ENCODE measurements at regions not wholly inside any gene's neighbourhood (a gene's known extent, or its start where the extent isn't known, plus 50 kb on each side); places are given as distances from the start of the nearest gene placed in this dataset.

GRCh38 chr6:50288881-50289280 is 239.2 kb upstream of the DEFB112 start:
- Histone ChIP-seq H3K27ac (no peak overlapping the region), H3K27me3 (replicated peaks; ENCODE audit: insufficient read depth) (no peaks in the 10 kb centered on the region), H3K4me3 (no peak overlapping the region), H3K4me1 (replicated peaks) (no peaks in the 10 kb centered on the region), H3K9me3 (no peaks in the 10 kb centered on the region), H3K36me3 (no peaks in the 10 kb centered on the region)
- intact Hi-C loops (cut with DNase I), result no loop called here
- TF ChIP-seq CTCF (IDR thresholded peaks at IDR 0.05), result no peak
- TF ChIP-seq POLR2AphosphoS5 (IDR thresholded peaks at IDR 0.05), result no peak
- no peak for TF ChIP-seq POLR2A (IDR thresholded peaks at IDR 0.05)
- DNase-seq (ENCODE audit: low spot score), result no peak
- 20% methylated on average over 3 of the region's 3 CpGs for WGBS

GRCh38 chr6:50289366-50289765 is 239.6 kb upstream of the DEFB112 start:
- Histone ChIP-seq H3K27me3 (replicated peaks; ENCODE audit: insufficient read depth) (no peaks in the 10 kb centered on the region), H3K4me3 (no peak overlapping the region), H3K9me3 (no peaks in the 10 kb centered on the region), H3K27ac (no peak overlapping the region), H3K36me3 (no peaks in the 10 kb centered on the region), H3K4me1 (replicated peaks) (no peaks in the 10 kb centered on the region)
- WGBS, result 68% methylated on average over 1 of the region's 1 CpG
- DNase-seq (ENCODE audit: low spot score), result no peak
- TF ChIP-seq POLR2AphosphoS5 (IDR thresholded peaks at IDR 0.05) (no peak), POLR2A (IDR thresholded peaks at IDR 0.05) (no peak), CTCF (IDR thresholded peaks at IDR 0.05) (no peak)
- intact Hi-C loops (cut with DNase I), result no loop called here

GRCh38 chr6:50301307-50301706 is 251.6 kb upstream of the DEFB112 start:
- WGBS, result 69% methylated on average over 2 of the region's 2 CpGs
- no peak for DNase-seq (ENCODE audit: low spot score)
- Histone ChIP-seq H3K27me3 (replicated peaks; ENCODE audit: insufficient read depth) (no peaks in the 10 kb centered on the region), H3K36me3 (no peaks in the 10 kb centered on the region), H3K9me3 (no peaks in the 10 kb centered on the region), H3K4me1 (replicated peaks) (no peaks in the 10 kb centered on the region), H3K27ac (no peak overlapping the region), H3K4me3 (no peak overlapping the region)
- intact Hi-C loops (cut with DNase I), result no loop called here
- no peak for TF ChIP-seq CTCF (IDR thresholded peaks at IDR 0.05)
- no peak for TF ChIP-seq POLR2A (IDR thresholded peaks at IDR 0.05)
- TF ChIP-seq POLR2AphosphoS5 (IDR thresholded peaks at IDR 0.05), result no peak

- Histone ChIP-seq H3K4me3 (no peak overlapping the region), H3K27me3 (replicated peaks; ENCODE audit: insufficient read depth) (no peaks in the 10 kb centered on the region), H3K36me3 (no peaks in the 10 kb centered on the region), H3K27ac (no peak overlapping the region), H3K4me1 (replicated peaks) (no peaks in the 10 kb centered on the region), H3K9me3 (no peaks in the 10 kb centered on the region)
- intact Hi-C loops (cut with DNase I), result no loop called here
- no peak for DNase-seq (ENCODE audit: low spot score)
- TF ChIP-seq POLR2AphosphoS5 (IDR thresholded peaks at IDR 0.05) (no peak), POLR2A (IDR thresholded peaks at IDR 0.05) (no peak)
These were observed 255.9 kb upstream of the DEFB112 start for GRCh38 chr6:50305660-50306059.

- no peak overlapping the region for H3K4me3 ChIP-seq
- H3K9me3 ChIP-seq, result no peaks in the 10 kb centered on the region
- TF ChIP-seq POLR2A (IDR thresholded peaks at IDR 0.05) (no peak), POLR2AphosphoS5 (IDR thresholded peaks at IDR 0.05) (no peak), CTCF (IDR thresholded peaks at IDR 0.05) (no peak)
- no peaks in the 10 kb centered on the region for H3K36me3 ChIP-seq
- no peaks in the 10 kb centered on the region for H3K27me3 ChIP-seq (replicated peaks; ENCODE audit: insufficient read depth)
- DNase-seq (ENCODE audit: low spot score), result no peak
- no peaks in the 10 kb centered on the region for H3K4me1 ChIP-seq (replicated peaks)
- no peak overlapping the region for H3K27ac ChIP-seq
- intact Hi-C loops (cut with DNase I), result no loop called here
These were observed 268.8 kb upstream of the DEFB112 start for GRCh38 chr6:50318536-50318935.
